ENCODE measurements at regions not wholly inside any gene's neighbourhood (a gene's known extent, or its start where the extent isn't known, plus 50 kb on each side); places are given as distances from the start of the nearest gene placed in this dataset.

DNA sequence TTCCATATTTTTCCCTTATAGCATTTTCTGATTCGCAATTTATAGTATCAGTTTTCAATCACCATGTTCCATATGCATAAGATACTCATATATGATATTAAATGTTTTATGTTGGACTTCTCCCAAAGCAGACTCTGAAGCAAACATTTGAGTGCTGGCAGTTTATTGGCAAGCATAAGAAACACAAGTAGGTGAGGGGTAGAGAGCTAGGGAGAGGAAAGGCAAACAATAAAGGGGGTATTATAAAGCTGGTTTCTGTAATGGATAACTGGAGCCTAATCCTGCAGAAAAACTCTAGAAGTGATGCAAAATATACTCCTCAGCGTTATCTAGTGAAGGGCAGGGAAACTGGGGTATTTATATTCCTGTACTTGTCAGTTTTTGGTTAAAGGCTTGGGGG is 491.5 kb upstream of the TGFBR2 start:
- Mint-ChIP-seq H3K4me3 (no peak overlapping the region), H3K27me3 (ENCODE audit: low read depth, poor library complexity) (no peaks in the 10 kb centered on the region), H3K27ac (no peak overlapping the region), H3K36me3 (ENCODE audit: low read depth) (no peaks in the 10 kb centered on the region), H3K4me1 (no peaks in the 10 kb centered on the region), H3K9me3 (no peaks in the 10 kb centered on the region)
- TF ChIP-seq, protein P1, sequence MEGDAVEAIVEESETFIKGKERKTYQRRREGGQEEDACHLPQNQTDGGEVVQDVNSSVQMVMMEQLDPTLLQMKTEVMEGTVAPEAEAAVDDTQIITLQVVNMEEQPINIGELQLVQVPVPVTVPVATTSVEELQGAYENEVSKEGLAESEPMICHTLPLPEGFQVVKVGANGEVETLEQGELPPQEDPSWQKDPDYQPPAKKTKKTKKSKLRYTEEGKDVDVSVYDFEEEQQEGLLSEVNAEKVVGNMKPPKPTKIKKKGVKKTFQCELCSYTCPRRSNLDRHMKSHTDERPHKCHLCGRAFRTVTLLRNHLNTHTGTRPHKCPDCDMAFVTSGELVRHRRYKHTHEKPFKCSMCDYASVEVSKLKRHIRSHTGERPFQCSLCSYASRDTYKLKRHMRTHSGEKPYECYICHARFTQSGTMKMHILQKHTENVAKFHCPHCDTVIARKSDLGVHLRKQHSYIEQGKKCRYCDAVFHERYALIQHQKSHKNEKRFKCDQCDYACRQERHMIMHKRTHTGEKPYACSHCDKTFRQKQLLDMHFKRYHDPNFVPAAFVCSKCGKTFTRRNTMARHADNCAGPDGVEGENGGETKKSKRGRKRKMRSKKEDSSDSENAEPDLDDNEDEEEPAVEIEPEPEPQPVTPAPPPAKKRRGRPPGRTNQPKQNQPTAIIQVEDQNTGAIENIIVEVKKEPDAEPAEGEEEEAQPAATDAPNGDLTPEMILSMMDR (IDR thresholded peaks at IDR 0.05) = no peak
- DNase-seq = no peak

DNA sequence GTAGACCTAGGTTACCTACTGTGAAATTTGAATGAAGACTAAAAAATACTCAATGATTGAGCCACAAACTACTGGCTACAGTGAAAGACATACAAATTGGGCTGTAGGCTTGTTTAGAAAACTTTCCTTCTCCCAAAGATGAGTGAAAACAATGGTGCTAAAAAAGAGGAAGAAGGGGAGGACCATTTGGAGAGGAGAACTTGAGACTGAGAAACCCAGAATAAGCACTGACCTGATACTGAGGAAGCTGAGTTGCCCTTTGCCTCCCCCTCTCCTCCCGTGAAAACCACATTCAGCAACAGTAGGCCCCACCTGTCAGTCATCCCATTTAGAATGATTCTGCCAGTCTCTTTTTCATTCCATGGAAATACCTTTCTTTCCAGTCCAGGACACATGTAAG is 484.0 kb upstream of the TGFBR2 start:
- DNase-seq = no peak
- TF ChIP-seq, protein P1 (IDR thresholded peaks at IDR 0.05) = no peak
- Mint-ChIP-seq H3K4me1 (no peaks in the 10 kb centered on the region), H3K27me3 (ENCODE audit: low read depth, poor library complexity) (no peaks in the 10 kb centered on the region), H3K4me3 (no peak overlapping the region), H3K9me3 (peaks cover 12% of the 10 kb centered on the region), H3K36me3 (ENCODE audit: low read depth) (no peaks in the 10 kb centered on the region), H3K27ac (no peak overlapping the region)

DNA sequence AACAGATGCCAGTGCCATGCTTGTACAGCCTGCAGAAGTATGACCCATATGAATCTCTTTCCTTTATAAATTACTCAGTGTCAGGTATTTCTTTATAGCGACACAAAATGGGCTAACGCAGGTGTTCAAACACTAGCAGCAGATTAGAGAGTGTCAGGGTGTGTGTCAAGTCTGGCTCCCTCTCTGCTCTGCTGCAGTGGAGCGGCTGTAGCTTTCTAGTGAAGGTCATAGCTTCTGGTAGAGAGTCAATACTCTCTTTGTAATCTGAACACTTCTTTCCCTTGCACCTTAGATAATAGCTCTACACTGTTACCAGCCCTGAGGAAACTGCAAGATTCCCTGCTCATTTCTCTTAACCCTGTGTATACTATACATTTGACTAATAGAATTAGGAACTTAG is 483.2 kb upstream of the TGFBR2 start:
- H3K36me3 Mint-ChIP-seq (ENCODE audit: low read depth) = no peaks in the 10 kb centered on the region

DNA sequence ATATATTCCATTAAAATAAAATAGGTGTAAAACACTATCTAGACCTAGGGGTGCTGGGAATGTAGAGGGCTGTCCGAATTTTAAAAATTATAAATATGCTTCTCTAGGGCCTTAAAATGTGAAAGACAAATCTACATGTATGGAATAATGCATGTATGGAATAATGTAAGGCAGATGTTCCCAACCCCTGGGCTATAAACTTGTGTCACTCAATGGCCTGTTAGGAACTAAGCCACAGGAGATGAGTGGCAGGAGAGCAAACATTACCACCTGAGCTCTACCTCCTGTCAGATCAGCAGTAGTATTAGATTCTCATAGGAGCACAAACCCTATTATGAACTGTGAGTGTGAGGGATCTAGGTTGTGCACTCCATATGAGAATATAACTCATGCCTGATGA is 482.6 kb upstream of the TGFBR2 start:
- no peak overlapping the region for H3K27ac Mint-ChIP-seq
- no peaks in the 10 kb centered on the region for H3K36me3 Mint-ChIP-seq (ENCODE audit: low read depth)
- no peaks in the 10 kb centered on the region for H3K27me3 Mint-ChIP-seq (ENCODE audit: low read depth, poor library complexity)
- H3K4me3 Mint-ChIP-seq = no peak overlapping the region
- TF ChIP-seq, protein P1 (IDR thresholded peaks at IDR 0.05) = no peak
- no peaks in the 10 kb centered on the region for H3K4me1 Mint-ChIP-seq
- no peak for DNase-seq
- peaks cover 15% of the 10 kb centered on the region for H3K9me3 Mint-ChIP-seq

More for the DNA sequence above, 483.2 kb upstream of the TGFBR2 start:
- Mint-ChIP-seq H3K27me3 (ENCODE audit: low read depth, poor library complexity) (no peaks in the 10 kb centered on the region), H3K9me3 (peaks cover 15% of the 10 kb centered on the region), H3K4me1 (no peaks in the 10 kb centered on the region), H3K4me3 (no peak overlapping the region), H3K27ac (no peak overlapping the region)
- no peak for DNase-seq
- TF ChIP-seq, protein P1 (IDR thresholded peaks at IDR 0.05) = no peak

DNA sequence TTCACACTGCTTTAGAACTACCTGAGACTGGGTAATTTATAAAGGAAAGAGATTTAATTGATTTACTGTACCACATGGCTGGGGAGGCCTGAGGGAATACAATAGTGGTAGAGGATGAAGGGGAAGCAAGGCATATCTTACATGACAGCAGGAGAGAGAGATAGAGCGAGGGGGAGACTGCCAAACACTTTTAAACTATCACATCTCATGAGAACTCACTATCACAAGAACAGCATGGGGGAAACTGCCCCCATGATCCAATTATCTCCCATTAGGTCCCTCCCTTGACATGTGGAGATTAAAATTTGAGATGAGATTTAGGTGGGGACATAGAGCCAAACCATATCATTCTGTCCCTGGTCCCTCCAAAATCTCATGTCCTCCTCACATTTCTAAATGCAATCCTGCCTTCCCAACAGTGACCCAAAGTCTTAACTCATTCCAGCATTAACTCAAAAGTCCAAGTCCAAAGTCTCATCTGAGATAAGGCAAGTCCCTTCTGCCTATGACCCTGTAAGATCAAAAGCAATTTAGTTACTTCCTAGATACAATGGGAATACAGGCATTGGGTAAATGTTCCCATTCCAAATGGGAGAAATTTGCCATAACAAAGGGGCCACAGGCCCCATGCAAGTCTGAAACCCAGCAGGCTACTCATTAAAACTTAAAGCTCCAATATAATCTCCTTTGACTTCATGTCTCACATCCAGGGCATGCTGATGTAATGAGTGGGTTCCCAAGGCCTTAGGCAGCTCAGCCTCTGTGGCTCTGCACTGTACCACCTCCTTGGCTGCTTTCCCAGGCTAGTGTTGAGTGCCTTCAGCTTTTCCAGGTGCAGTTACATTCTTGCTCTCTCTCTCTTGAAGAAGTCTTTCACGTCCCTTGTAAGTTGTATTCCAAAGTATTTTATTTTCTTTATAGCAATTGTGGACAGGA is 481.7 kb upstream of the TGFBR2 start:
- Mint-ChIP-seq H3K9me3 (peaks cover 15% of the 10 kb centered on the region), H3K4me1 (no peaks in the 10 kb centered on the region), H3K36me3 (ENCODE audit: low read depth) (no peaks in the 10 kb centered on the region), H3K27ac (no peak overlapping the region), H3K27me3 (ENCODE audit: low read depth, poor library complexity) (no peaks in the 10 kb centered on the region), H3K4me3 (no peak overlapping the region)
- DNase-seq = no peak
- TF ChIP-seq, protein P1 (IDR thresholded peaks at IDR 0.05) = no peak

DNA sequence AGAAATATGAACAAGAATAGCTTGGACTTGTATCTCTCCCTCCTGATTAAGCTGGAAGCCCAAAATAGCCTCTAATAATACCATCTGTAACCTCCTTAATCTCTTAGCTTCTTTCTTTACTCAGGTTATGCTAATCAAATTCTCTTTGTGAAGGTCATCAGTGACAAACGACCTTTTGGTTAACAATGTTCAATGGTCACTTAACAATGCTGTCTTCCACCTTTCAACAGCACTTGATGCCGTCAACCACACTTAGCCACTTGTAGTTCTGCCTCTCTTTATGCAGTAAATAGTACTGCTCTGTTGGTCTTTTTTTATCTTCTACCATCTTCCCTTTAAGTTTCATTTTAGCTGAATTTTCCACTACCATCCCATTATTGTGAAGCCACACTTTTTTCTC is 476.6 kb upstream of the TGFBR2 start:
- H3K4me3 Mint-ChIP-seq = no peak overlapping the region
- H3K27me3 Mint-ChIP-seq (ENCODE audit: low read depth, poor library complexity) = no peaks in the 10 kb centered on the region
- H3K9me3 Mint-ChIP-seq = peaks cover 15% of the 10 kb centered on the region
- no peaks in the 10 kb centered on the region for H3K36me3 Mint-ChIP-seq (ENCODE audit: low read depth)
- H3K27ac Mint-ChIP-seq = no peak overlapping the region
- DNase-seq = no peak
- TF ChIP-seq, protein P1 (IDR thresholded peaks at IDR 0.05) = no peak
- no peaks in the 10 kb centered on the region for H3K4me1 Mint-ChIP-seq
